Muscle layer of colon (tissue), 2 donors: ENCODE measurements at regions not wholly inside any gene's neighbourhood (a gene's known extent, or its start where the extent isn't known, plus 50 kb on each side); places are given as distances from the start of the nearest gene placed in this dataset.

Experiments
- H3K27ac ChIP-seq: one replicate; pipeline ENCODE4 v1.7.0; 2013; ENCODE audit warnings: low read depth, mild to moderate bottlenecking, low read length, moderate library complexity
- H3K27me3 ChIP-seq, 2 donors: one replicate each; pipeline ENCODE4 v1.7.0; 2013; ENCODE audit warnings: low read length in 2 of 2, mild to moderate bottlenecking in 2 of 2; ENCODE audit not compliant: insufficient read depth in 2 of 2, control insufficient read depth in 1 of 2
- H3K36me3 ChIP-seq: one replicate; pipeline ENCODE4 v1.7.0; 2013; ENCODE audit warnings: mild to moderate bottlenecking, low read length; ENCODE audit not compliant: insufficient read depth
- H3K4me1 ChIP-seq: one replicate; pipeline ENCODE4 v1.7.0; 2013; ENCODE audit warnings: mild to moderate bottlenecking, low read length; ENCODE audit not compliant: insufficient read depth
- H3K4me3 ChIP-seq, 2 donors: one replicate each; pipeline ENCODE4 v1.7.0; 2013; ENCODE audit warnings: low read length in 2 of 2, low read depth in 1 of 2, mild to moderate bottlenecking in 1 of 2, moderate library complexity in 1 of 2
- H3K9ac ChIP-seq: one replicate; pipeline ENCODE4 v1.7.0; 2013; ENCODE audit warnings: low read length
- H3K9me3 ChIP-seq: one replicate; pipeline ENCODE4 v1.7.0; 2013; ENCODE audit warnings: mild to moderate bottlenecking, low read length
- donor health status: abdominal sarcoma.
- donor health status: Adenocarcinoma of cecum.

- Histone ChIP-seq H3K27ac (no peak overlapping the region), H3K36me3 (no peaks in the 10 kb centered on the region), H3K27me3 (no peaks in the 10 kb centered on the region), H3K4me3 (no peak overlapping the region), H3K9me3 (no peaks in the 10 kb centered on the region), H3K9ac (no peak overlapping the region), H3K4me1 (peaks cover 7% of the 10 kb centered on the region)
These were observed 125.6 kb upstream of the TBX20 start for GRCh38 chr7:35379481-35379880.

- no peak overlapping the region for H3K9ac ChIP-seq
- no peaks in the 10 kb centered on the region for H3K36me3 ChIP-seq
- H3K4me1 ChIP-seq = peaks cover 7% of the 10 kb centered on the region
- H3K27me3 ChIP-seq = no peaks in the 10 kb centered on the region
- H3K27ac ChIP-seq = no peak overlapping the region
- H3K4me3 ChIP-seq = no peak overlapping the region
- no peaks in the 10 kb centered on the region for H3K9me3 ChIP-seq
These were observed 121.6 kb upstream of the TBX20 start for GRCh38 chr7:35375516-35375915.

- Histone ChIP-seq H3K36me3 (no peaks in the 10 kb centered on the region), H3K9ac (no peak overlapping the region), H3K4me1 (peaks cover 7% of the 10 kb centered on the region), H3K9me3 (no peaks in the 10 kb centered on the region), H3K27ac (no peak overlapping the region), H3K4me3 (no peak overlapping the region), H3K27me3 (no peaks in the 10 kb centered on the region)
These were observed 121.0 kb upstream of the TBX20 start for GRCh38 chr7:35374858-35375257.

- no peak overlapping the region for H3K9ac ChIP-seq
These were observed 117.3 kb upstream of the TBX20 start for GRCh38 chr7:35371221-35371620.

GRCh38 chr7:35370687-35371086 lies 116.8 kb upstream of the TBX20 start:
- peaks cover 7% of the 10 kb centered on the region for H3K4me1 ChIP-seq
- H3K4me3 ChIP-seq = no peak overlapping the region
- H3K27me3 ChIP-seq = no peaks in the 10 kb centered on the region

More at GRCh38 chr7:35371221-35371620, 117.3 kb upstream of the TBX20 start:
- Histone ChIP-seq H3K4me1 (peaks cover 7% of the 10 kb centered on the region), H3K27ac (no peak overlapping the region), H3K36me3 (no peaks in the 10 kb centered on the region), H3K27me3 (no peaks in the 10 kb centered on the region), H3K9me3 (no peaks in the 10 kb centered on the region), H3K4me3 (no peak overlapping the region)

GRCh38 chr7:35366167-35367155 lies 112.6 kb upstream of the TBX20 start:
- Histone ChIP-seq H3K4me1 (no peaks in the 10 kb centered on the region), H3K4me3 (no peak overlapping the region), H3K36me3 (no peaks in the 10 kb centered on the region), H3K27me3 (no peaks in the 10 kb centered on the region), H3K9ac (no peak overlapping the region), H3K27ac (no peak overlapping the region), H3K9me3 (no peaks in the 10 kb centered on the region)

More at GRCh38 chr7:35370687-35371086, 116.8 kb upstream of the TBX20 start:
- H3K36me3 ChIP-seq = no peaks in the 10 kb centered on the region
- H3K9ac ChIP-seq = no peak overlapping the region
- no peak overlapping the region for H3K27ac ChIP-seq
- no peaks in the 10 kb centered on the region for H3K9me3 ChIP-seq

GRCh38 chr7:35365523-35365922 lies 111.6 kb upstream of the TBX20 start:
- H3K27ac ChIP-seq = no peak overlapping the region
- H3K27me3 ChIP-seq = no peaks in the 10 kb centered on the region
- H3K9ac ChIP-seq = no peak overlapping the region
- no peaks in the 10 kb centered on the region for H3K9me3 ChIP-seq
- no peaks in the 10 kb centered on the region for H3K36me3 ChIP-seq
- H3K4me1 ChIP-seq = no peaks in the 10 kb centered on the region
- no peak overlapping the region for H3K4me3 ChIP-seq

- no peaks in the 10 kb centered on the region for H3K27me3 ChIP-seq
- no peaks in the 10 kb centered on the region for H3K36me3 ChIP-seq
- no peaks in the 10 kb centered on the region for H3K4me1 ChIP-seq
- H3K4me3 ChIP-seq = no peak overlapping the region
- no peaks in the 10 kb centered on the region for H3K9me3 ChIP-seq
- no peak overlapping the region for H3K9ac ChIP-seq
- H3K27ac ChIP-seq = no peak overlapping the region
These were observed 108.4 kb upstream of the TBX20 start for GRCh38 chr7:35362341-35362740.

- Histone ChIP-seq H3K9me3 (no peaks in the 10 kb centered on the region), H3K4me1 (no peaks in the 10 kb centered on the region), H3K36me3 (no peaks in the 10 kb centered on the region), H3K27me3 (no peaks in the 10 kb centered on the region), H3K27ac (no peak overlapping the region), H3K4me3 (no peak overlapping the region), H3K9ac (no peak overlapping the region)
These were observed 105.5 kb upstream of the TBX20 start for GRCh38 chr7:35359423-35359822.

GRCh38 chr7:35356495-35356894 lies 102.6 kb upstream of the TBX20 start:
- no peaks in the 10 kb centered on the region for H3K27me3 ChIP-seq
- no peaks in the 10 kb centered on the region for H3K4me1 ChIP-seq
- no peak overlapping the region for H3K9ac ChIP-seq
- no peaks in the 10 kb centered on the region for H3K36me3 ChIP-seq
- no peak overlapping the region for H3K27ac ChIP-seq
- H3K9me3 ChIP-seq = no peaks in the 10 kb centered on the region
- H3K4me3 ChIP-seq = peak overlapping the region in 1 of 2 donors; percentile 7

- Histone ChIP-seq H3K27me3 (no peaks in the 10 kb centered on the region), H3K9ac (no peak overlapping the region), H3K36me3 (no peaks in the 10 kb centered on the region), H3K4me3 (no peak overlapping the region), H3K4me1 (no peaks in the 10 kb centered on the region), H3K9me3 (no peaks in the 10 kb centered on the region), H3K27ac (no peak overlapping the region)
These were observed 102.0 kb upstream of the TBX20 start for GRCh38 chr7:35355911-35356310.

GRCh38 chr7:35355199-35355598 lies 101.3 kb upstream of the TBX20 start:
- Histone ChIP-seq H3K4me3 (no peak overlapping the region), H3K4me1 (no peaks in the 10 kb centered on the region), H3K27ac (no peak overlapping the region), H3K9me3 (no peaks in the 10 kb centered on the region), H3K27me3 (no peaks in the 10 kb centered on the region), H3K36me3 (no peaks in the 10 kb centered on the region), H3K9ac (no peak overlapping the region)
